Stimulated activated CD8-positive, alpha-beta memory T cell treated with anti-CD3 and anti-CD28 coated beads, Interleukin-2, amount 100 ng/mL, for 1 hour (primary cell): ENCODE measurements at regions not wholly inside any gene's neighbourhood (a gene's known extent, or its start where the extent isn't known, plus 50 kb on each side); places are given as distances from the start of the nearest gene placed in this dataset.
"Not testable (repeated sequence)": the region's sequence is repeated elsewhere in the genome, so short reads cannot be mapped to it uniquely, and the experiment has no call there.

ENCODE experiments used
- DNase-seq, 2 donors: peaks; one replicate each; pipeline ENCODE4 v3.0.0-alpha.2; 2020; ENCODE audit warnings: low read depth in 2 of 2

DNA sequence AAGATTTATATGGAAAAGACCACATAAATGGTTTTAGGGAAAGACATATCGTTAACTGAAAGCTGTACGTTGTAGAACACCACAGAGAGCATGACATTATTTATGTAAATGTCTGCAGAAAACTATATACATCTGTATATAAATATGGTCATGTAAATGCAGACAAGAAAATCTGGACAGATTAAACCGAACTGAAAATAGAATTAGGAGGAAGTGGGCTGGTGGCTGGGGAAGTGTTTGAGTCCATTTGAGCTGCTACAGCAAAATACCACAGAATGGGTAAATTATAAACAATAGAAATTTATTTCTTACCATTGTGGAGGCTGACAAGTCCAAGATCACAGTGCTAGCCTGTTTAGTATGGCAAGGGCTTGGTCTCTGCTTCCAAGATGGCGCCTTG lies 56.3 kb upstream of the USP6NL start:
- no peak for DNase-seq

GRCh38 chr10:11663763-11664555 lies 52.5 kb upstream of the USP6NL start:
- DNase-seq = no peak

DNA sequence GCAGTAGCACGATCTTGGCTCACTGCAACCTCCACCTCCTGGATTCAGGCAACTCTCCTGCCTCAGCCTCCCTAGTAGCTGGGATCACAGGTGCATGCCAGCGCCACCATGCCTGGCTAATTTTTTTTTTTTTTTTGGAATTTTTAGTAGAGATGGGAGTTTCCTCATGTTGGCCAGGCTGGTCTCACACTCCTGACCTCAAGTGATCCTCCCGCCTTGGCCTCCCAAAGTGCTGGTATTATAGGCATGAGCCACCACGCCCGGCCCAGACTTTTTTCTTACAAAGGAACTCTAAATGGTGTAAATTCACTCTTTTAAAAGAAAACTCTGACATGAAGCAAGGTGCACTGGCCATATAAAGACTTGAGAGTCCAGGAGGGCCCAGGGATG lies 51.7 kb upstream of the USP6NL start:
- not testable (repeated sequence) for DNase-seq

GRCh38 chr10:11661441-11661840 lies 50.0 kb upstream of the USP6NL start:
- DNase-seq = no peak
